Hepatocyte (in vitro differentiated cells): ENCODE measurements at regions not wholly inside any gene's neighbourhood (a gene's known extent, or its start where the extent isn't known, plus 50 kb on each side); places are given as distances from the start of the nearest gene placed in this dataset.

Source experiments
- CTCF ChIP-seq: fragments of 200-600 bp; sonication (generic); IDR thresholded peaks from 2 replicates; pipeline ENCODE4 v1.5.1; 2016; ENCODE audit warnings: antibody characterized with exemption, mild to moderate bottlenecking; ENCODE audit not compliant: poor library complexity
- EZH2 ChIP-seq: fragments of 200-600 bp; sonication (generic); IDR thresholded peaks from 2 replicates; pipeline ENCODE4 v1.6.1; 2016; ENCODE audit warnings: antibody characterized with exemption, mild to moderate bottlenecking, borderline replicate concordance
- EZH2phosphoT487 ChIP-seq: fragments of 200-600 bp; sonication (generic); IDR thresholded peaks from one replicate; pipeline ENCODE4 v1.6.1; 2018; ENCODE audit warnings: antibody characterized with exemption, mild to moderate bottlenecking, low read depth, moderate library complexity; ENCODE audit not compliant: unreplicated experiment, severe bottlenecking

GRCh38 chr7:114263219-114263618 is 151.4 kb upstream of the FOXP2 start:
- TF ChIP-seq CTCF, result no peak
- no peak for TF ChIP-seq EZH2
- TF ChIP-seq EZH2phosphoT487, result no peak
